ENCODE measurements at regions not wholly inside any gene's neighbourhood (a gene's known extent, or its start where the extent isn't known, plus 50 kb on each side); places are given as distances from the start of the nearest gene placed in this dataset.

DNA sequence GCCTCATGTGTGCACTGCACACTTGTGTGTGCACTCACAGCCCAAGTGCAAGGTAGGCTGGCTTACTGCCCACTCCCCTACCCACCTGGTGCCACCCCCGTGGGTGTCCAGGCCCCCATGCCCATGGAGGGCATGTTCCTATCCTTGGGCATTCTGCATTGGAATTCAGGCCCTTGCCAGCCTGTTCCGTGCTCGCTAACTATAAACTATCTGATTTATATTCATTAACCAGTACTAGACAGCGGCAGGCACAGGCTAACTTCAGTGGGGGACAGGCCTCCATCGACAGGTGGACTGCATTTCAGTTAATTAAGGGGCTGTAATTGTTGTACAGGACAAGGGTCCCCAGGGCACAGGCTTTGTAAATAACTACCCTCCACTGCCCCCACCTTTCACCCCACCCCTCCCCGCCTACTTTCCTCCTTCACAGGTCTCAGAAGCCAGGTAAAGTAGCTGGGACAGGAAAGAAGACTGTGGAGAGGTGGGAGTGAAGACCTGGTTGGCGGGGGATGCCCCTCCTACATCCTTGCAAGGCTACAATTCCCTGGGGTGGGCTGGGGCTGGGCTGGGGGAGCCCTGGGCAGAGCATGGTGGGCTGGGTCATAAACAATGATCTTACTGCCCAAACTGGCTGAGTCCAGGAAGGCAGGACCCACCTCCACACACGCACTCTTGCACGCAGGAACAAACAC, 119.0 kb upstream of the LHX1 start:
- no peak for DNase-seq

DNA sequence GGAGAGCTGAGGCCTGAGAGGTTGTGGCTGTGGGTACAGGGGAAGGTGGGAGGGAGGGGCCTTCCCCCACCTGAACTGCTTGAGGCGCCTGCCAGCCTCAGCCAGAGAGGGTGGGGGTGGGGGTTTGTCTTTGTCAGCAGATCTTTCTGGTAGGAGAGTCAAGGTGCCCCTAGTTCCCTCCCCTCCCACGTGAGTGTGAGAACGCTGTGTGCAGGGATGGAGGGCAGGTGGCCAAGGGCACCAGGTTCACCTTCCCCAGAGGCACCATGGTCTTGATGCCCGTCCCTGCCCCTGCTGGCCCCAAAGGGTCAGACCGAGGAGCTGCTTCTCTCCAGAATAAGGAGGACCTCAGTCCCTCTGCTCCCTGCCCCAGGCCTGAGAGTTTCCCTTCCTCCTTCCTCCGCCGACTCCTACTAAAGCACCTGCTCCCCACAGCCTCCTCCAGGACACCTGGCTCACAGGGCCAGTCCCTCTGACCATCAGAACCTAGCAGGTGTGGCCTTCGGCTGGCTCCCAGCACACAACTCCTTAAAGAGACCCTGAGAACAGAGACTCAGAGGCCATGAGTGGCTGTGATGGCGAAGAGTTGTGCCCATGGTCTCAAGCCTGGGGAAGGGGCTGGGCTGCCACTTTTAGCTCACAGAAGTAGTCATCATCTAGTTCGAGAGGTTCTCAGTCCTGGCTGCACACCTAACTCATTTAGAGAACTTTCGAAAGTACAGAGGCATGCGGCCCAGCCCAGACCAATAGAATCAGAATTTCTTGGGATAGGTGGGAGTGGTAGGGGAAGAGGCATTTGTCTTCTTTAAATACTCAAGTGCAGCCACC, 113.2 kb upstream of the LHX1 start:
- no peak for DNase-seq

DNA sequence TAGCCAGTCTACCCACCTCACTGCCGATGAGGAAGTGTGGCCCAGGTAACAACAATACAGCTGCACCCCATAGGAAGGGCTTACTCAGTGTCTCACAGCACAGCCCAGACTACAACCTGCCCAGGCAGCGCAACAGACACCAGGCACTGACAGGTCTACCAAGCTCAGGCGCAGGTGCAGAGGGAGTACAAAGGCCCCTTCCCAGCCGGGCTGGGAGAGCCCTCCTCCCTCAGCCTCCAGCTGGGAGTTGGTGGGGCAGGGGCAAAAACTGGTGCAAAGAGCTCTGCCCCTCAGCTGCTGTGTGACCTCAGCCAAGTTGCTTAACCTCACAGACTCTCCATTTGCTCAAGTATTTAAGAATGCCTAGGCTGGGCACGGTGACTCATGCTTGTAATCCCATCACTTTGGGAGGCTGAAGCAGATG, 112.6 kb upstream of the LHX1 start:
- DNase-seq, result no peak

DNA sequence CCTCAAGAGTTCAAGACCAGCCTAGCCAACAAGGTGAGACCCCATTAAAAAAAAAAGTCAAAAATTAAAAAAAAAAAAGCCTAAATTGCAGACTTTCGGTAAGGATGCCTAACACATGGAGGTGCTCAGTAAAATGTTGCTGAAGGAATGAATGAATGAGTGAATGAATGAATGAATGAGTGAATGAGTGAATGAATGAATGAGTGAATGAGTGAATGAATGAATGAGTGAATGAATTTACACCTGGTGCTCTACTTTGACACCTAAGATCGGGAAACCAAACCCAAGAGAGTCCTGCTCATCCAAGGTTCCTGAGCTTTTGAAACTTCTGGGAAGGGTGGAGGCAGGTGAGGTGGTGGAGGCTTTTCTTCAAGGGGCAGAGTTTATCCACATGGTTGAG, 112.2 kb upstream of the LHX1 start:
- DNase-seq, result no peak

DNA sequence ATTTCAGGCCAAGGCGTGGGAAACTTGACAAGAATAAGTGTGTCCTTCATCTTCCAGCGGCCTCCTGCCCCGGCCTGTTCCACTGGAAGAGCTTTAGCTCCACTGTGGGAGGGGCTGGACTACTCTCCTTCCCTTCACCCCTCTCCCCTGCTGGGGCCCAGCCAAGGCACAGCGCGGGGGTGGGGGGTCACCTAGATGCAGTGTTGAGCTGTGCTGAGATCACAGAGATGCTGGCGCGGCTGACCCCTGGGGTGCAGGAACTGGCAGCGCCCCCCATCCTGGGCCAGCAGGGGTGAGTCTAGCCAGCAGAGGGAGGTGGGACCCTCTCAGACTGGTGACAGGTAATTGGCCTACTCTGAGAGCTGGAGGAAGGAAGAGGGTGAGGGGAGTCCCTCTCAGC, 111.8 kb upstream of the LHX1 start:
- DNase-seq, result no peak

DNA sequence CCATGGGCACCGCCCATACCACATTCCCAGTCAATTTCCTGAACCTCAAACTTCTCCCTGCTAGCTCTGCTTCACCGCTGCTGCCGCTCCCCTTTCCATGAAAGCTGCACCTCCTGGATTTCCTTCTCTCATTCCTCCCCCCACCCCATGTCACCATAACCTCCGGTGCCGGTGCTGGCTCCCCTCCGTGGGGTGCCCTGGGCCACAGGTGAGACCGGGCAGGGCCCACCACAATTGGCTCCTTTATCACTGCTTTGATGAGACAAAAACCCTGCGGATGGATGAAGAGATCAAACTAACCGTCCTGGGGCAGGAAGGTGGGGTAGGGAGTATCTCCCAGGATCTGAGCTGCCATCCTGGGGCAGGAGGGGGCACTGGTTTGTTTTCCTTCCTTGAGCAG, 111.3 kb upstream of the LHX1 start:
- DNase-seq, result no peak

DNA sequence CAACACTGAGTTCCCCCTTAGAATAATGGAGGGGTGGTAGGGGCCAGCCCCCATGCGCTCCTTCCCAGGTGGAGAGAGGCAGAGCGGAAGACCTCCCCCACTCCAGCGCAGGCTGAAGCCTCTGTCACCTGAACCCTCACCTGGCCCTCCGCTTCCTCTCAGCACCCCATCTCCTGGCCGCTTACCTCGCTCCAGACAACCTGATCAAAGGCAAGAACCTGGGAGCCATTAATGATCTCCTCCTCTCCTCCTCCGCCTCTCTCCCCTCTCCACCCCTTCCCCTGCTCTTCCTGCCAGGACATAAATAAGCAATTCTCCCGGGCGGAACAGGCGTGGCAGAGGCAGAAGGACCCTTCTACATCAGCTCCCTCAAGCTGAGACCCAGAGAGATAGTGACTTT, 110.2 kb upstream of the LHX1 start:
- no peak for DNase-seq

DNA sequence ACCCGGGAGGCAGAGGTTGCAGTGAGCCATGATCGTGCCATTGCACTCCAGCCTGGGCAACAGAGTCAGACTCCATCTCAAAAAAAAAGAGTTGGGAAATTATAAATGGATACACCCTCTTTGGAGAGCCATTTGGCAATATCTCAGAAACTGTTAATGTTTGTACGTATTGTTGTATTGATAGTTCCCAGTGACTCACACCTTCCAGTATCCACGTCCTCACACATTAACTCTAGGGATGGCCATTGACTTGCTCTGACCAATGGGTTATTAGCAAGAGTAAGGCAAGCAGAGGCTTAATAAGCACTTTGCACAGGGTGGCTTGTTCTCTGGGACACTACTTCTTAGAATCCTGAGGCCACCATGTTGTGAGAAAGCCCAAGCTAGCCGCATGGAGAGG, 107.6 kb upstream of the LHX1 start:
- DNase-seq, result no peak

DNA sequence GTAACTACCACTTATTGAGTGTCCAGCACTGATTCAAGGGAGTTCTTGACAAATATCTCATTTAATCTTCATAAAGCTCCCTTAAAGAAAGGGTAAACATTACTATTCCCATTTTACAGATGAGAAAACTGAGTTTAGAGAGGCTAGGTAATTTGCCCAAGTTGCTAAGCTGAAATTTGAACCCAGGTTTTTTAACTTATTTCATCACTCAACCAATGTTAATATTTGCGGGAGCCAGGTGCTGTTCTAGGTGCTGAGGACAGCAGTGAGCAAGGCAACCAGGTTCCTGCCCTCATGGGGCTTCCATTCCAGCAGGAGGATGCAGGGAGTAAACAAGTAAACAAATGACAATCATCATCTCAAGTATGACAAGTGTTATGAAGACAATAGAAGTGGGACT, 104.0 kb upstream of the LHX1 start:
- DNase-seq, result no peak

DNA sequence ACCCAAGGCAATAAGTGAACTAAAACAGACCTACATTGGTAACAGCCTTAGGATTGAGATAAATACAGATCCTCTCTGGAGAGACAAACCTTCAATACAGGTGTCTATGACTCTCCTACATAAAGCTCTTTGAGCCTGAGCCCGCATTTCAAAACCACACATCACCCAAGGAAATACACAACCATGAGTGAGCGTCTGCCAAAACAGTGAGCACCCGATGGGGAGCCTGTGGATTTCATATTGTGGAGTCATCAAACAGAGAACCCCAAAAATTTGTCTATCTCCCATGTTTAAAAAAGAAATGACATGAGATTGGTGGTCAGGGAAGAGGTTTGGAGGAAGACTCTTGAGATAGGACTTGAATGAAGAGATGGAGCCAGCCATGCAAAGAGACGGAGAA, 102.2 kb upstream of the LHX1 start:
- no peak for DNase-seq

DNA sequence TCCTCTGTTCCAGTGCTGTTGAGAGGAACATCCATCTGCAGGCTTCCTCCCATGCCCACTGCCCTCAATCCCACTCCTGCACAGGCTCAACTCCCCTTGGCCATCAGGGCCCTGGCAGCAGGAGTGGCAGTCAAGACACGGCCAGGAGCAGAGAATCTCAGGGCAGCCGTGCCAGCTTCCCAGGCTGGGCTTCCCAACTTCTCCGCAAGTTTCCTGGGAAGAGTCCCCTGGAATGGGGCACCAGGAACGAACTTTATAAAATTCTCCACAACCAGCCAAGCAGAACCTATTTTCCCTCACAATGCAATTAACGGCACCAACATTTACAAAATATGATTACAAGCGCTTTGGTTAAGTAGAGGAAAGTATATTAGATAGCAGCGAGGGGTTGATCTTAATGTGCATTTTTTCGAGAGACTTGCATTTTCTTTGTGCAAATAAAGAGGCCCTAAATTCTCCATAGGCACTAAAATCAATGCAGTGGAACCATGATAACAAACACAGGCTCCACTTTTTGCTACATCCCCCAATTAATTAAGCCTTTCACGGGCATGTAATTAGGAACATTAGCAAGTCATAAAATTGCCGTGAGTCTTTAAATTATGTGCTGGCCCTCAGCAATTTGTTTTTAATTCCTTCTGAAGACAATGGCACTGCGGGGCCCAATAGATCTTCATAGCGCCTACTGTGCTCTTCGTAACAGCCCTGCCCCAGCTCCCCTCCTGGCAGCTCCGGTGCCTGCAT, 99.9 kb upstream of the LHX1 start:
- no peak for DNase-seq

DNA sequence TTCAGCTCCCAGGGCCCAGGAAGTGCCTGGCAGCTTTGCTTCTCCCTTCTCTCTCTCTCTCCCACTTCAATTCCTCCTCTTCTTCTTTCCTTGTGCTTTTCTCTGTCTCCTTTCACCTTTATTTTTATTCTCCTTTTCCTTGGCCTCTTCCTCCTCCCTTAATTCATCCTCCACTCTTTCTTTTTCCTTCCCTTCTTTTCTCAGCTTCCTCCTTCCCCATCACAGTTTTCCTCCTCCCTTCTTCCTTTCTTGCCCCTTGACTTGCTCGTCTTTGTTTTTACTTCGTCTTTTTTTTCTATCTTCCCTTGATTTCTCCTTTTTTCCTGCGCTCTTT, 99.4 kb upstream of the LHX1 start:
- DNase-seq, result no peak

DNA sequence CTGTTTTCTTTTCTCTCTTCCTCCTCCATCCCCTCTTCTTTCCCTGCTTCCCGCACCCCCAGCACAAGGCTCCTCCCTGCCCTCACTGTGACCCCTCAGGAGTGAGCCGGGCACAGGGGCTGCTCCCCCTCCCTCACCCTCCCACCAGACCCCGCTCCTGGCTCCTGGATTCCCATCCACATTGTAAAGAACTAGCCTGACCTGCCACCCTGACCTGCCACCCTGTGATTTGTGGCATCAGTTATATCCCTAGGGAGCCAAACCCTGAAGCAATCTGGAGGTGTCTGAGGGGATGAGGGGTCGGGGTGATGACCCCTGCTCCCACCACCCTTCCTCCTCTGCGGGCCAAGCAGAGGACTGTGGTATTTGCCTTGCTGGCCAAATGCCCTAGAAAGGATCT, 98.0 kb upstream of the LHX1 start:
- DNase-seq, result no peak

DNA sequence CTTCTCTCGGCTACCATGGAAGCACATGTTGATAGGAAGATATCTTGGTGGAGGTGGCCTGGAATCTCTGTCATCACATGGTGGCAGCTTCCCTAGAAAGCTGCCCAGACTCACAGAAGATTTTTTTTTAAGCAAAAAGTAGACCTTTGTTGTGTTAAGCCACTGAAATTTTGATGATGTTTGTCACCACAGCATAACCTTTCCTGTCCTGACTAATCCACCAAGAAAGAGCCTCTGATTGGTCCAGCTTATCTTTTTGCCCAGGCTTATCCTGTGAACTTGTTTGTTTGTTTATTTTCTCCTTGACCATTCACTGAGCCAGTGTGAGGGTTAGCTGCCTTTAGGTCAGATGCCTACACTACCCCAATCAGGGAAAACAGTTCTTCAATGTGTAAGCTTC, 96.5 kb upstream of the LHX1 start:
- no peak for DNase-seq

DNA sequence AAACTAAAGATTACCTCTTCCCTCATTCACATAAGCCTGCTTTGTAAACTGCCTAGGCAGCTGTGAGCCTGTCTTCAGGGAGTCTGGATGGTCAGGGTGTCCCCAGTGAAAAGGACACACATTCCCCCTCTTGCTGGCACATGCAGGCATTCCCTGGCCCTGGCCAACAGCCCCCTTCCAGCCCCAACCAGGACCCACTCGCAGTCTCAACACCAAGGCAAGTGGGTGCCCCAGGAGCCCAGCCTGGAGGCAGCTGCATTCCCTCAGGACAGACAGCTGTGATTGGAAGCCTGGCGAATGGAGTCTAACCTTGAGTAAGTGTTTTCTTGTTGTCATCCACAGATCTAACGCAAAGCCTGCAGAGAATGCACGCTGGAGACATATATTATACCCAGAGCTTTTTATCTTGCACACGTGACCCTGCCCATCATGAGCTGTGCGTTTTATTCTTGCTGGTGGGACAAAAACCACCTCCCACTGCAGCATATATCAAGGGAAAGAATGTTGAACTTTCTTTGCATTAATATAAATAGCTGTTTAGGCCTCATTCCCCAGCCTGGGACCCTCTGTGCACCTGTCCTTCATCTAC, 95.0 kb upstream of the LHX1 start:
- DNase-seq, result no peak

DNA sequence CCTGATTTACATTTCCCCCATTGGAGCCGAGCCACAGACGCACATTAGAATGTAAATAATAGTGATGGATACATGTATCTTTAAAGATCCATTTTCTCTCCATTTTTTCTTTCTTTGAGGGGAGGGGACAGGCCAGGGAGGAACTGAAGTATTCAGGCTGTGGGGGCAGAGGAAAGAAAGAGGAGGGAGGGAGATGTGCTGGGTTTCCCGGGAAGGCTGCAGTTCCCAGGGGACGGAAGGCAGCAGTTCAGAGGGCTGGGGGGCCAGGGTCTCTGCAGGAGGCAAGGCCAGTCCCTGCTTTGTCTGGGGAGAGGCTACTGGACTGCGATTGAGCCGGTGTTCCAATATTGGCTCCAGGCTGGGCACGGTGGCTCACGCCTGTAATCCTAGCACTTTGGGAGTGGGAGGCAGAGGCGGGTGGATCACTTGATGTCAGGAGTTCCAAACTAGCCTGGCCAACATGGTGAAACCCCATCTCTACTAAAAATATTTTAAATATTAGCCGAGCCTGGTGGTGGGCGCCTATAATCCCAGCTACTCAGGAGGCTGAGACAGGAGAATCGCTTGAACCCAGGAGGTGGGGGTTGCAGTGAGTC, 94.2 kb upstream of the LHX1 start:
- DNase-seq, result no peak

DNA sequence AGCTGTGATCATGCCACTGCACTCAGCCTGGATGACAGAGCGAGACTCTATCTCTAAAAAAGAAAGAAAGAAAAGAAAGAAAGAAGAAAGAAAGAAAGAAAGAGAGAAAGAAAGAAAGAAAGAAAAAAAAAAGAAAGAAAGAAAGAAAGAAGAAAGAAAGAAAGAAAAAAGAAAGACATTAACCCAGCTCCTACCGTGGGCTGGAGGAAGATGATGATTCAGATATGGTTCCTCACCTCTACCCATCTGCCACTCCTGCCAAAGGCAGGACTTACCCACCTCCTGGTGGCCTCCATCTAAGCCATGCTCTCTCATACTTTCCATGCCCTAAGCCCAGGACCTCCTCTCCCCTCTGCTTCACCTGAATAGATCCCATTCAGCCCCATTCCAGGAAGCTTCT, 93.3 kb upstream of the LHX1 start:
- no peak for DNase-seq

DNA sequence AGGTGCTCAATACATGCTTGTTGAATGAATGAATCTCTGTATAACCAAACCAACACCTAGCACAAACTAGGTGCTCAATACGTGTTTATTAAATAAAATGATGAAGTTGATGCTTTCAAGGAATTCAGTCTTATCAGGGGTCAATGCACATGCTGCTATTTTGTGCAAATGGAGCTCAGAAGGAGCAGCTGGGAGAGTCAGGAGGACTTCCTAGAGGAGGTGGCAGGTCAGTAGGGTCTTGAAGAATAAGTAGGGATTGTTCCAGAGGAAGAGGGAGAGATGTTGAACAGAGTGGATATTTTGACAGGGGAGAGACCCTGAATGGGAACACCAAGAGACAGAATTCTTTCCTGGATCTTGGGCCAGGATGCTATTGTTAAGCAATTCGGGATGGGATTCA, 92.7 kb upstream of the LHX1 start:
- DNase-seq, result no peak

DNA sequence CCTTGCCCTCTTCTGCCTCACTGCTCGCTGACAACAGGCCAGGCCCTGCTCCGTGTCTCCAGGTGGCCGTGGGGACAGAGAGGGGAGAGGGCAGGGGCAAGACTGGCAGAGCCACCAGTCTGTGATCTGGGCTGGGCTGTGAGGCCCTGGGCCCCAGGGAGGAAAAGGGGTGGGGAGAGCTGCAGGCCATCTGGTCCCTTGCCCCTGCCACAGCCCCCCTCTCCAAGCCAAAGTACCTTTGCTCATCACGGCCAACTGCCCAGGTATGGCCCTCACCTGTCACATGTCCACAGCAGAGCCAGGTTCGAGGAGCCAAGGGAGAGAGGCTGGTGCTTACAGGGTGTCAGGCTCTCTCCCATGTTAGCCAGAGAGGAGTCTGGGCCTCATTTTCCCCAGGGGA, 91.4 kb upstream of the LHX1 start:
- DNase-seq, result no peak

DNA sequence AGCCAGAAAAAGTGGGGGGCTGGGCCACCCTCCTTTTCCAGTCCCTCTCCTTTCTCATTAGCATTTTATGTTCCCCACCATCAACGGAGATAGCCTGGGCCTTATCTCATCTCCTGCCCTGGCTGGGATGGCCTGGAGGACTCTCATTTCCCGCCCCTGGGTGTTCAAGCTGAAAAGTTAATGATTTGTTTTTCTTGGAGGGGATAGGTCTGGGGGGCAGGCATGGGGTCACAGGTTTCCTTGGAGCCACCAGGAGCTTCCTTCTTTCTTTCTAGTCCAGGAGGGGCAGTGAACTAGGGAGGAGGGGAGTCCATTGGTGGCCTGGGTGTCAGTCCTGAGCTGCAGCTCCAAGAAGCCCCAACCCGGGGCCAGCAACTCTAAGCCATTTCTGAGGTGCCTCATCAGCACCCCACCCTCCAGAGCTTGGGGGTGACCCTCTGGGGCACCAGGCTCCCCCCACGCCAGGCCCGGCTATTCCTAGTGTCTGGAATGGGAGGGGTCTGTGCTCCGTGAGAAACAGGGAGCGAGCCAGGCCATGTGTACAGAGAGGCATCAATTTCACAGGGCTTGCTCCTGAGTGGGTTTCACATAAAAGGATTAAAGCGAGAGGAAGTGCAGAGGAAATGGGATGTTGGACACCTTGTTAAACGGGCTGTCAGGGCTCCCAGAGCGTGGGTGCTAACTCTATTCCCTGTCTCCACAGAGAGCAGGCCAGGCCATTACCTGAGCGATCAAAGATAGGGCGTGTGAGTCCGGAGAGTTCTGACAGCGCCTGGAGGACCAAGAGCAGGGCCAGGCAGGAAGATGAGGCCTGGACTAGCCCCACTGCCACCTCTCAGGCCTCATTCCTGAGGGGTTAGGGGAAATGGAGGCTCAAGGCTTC, 90.6 kb upstream of the LHX1 start:
- no peak for DNase-seq

DNA sequence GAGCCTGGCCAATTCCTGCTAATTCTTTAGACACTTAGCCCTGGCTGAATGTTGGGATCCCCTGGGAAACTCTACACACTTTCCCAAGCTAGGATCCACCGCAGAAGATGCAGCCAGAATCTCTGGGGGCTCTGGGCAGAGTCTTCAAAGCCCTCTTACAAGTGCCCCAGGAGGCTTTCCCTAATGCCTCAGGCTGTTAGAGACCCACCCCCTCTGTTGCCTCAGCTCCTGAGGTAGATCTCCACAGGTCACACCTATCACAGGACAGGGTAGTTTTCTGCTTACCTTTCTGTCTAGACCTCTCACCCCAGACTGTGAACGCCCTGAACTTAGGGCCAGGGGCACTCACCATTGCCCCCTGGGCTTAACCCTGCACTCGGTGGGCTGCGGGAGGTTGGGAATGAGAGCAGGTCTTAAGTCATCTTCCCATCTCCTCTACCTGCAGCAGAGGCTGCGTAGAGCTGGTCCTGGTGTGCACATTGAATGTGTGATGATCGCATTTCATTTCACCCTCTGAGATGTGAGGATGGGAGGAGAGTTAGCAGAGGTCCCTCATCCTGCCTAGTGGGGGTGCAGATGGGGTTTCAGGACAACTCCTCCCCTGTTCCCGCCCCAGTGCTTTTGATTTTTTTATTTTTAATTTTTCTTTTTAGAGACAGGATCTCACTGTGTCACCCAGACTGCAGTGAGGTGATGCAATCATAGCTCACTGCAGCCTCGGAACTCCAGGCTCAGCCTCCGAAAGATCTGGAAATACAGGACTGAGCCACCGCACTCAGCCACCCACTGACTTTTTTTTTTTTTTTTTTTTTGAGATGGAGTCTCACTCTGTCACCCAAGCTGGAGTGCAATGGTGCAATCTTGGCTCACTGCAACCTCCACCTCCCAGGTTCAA, 89.0 kb upstream of the LHX1 start:
- no peak for DNase-seq

All from central memory CD4-positive, alpha-beta T cell (primary cell).